ENCODE measurements at regions not wholly inside any gene's neighbourhood (a gene's known extent, or its start where the extent isn't known, plus 50 kb on each side); places are given as distances from the start of the nearest gene placed in this dataset.

DNA sequence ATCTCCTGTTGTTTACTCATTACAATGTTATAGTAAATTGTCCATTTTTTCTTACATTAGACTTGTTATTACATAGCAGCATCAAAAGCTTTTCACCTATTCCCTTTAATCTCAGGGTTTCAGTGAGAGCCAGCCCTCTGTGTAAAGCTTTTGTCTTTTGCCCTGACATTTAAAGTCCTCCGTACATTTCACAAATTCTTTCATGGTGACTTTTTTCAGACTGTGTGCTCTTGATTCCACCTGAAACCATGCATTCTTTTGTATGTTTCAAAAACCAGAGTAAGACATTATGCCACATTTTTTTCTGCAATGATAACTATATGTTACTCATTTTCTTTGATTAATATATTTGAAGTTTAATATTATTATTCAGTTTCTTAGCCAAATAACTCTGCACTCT is 781.4 kb upstream of the ROBO1 start:
- no peak overlapping the region for H3K4me3 ChIP-seq
- no peak for DNase-seq

DNA sequence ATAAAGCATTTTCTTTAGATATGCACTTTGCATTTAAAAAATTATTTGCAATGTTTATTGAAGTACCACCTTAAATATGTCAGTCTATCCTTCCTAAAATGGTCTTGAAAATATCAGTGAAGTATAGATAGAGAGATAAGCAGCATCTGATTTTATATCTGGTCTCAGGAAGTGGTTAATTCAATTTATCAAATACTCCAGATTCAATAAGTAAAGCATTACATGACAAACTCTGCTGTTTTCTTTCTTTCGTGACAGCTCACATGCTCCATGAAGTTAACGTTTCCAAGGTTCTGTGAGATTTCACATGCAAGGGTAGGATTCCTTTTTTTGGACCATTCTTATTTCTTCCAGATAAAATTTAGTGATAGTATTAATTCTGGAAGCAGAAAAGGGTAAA is 775.4 kb upstream of the ROBO1 start:
- no peaks in the 10 kb centered on the region for H3K36me3 ChIP-seq
- intact Hi-C loops (cut with DNase I), result no loop called here
- DNase-seq, result no peak
- no peak overlapping the region for H3K4me3 ChIP-seq
- H3K9me3 ChIP-seq, result no peaks in the 10 kb centered on the region
- H3K27me3 ChIP-seq, result no peaks in the 10 kb centered on the region
- TF ChIP-seq POLR2A (IDR thresholded peaks at IDR 0.05) (no peak), EP300 (IDR thresholded peaks at IDR 0.05) (no peak)
- TF ChIP-seq, protein P1, sequence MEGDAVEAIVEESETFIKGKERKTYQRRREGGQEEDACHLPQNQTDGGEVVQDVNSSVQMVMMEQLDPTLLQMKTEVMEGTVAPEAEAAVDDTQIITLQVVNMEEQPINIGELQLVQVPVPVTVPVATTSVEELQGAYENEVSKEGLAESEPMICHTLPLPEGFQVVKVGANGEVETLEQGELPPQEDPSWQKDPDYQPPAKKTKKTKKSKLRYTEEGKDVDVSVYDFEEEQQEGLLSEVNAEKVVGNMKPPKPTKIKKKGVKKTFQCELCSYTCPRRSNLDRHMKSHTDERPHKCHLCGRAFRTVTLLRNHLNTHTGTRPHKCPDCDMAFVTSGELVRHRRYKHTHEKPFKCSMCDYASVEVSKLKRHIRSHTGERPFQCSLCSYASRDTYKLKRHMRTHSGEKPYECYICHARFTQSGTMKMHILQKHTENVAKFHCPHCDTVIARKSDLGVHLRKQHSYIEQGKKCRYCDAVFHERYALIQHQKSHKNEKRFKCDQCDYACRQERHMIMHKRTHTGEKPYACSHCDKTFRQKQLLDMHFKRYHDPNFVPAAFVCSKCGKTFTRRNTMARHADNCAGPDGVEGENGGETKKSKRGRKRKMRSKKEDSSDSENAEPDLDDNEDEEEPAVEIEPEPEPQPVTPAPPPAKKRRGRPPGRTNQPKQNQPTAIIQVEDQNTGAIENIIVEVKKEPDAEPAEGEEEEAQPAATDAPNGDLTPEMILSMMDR (IDR thresholded peaks at IDR 0.05), result no peak
- WGBS, 3 donors, result 68 to 77% (median 76%) methylated on average over 2 of the region's 2 CpGs
- H3K4me1 ChIP-seq (ENCODE audit: insufficient read depth), result no peaks in the 10 kb centered on the region
- no peak overlapping the region for H3K27ac ChIP-seq

More for the DNA sequence above, 781.4 kb upstream of the ROBO1 start:
- H3K27me3 ChIP-seq, result no peaks in the 10 kb centered on the region
- no peaks in the 10 kb centered on the region for H3K4me1 ChIP-seq (ENCODE audit: insufficient read depth)
- H3K9me3 ChIP-seq, result no peaks in the 10 kb centered on the region
- intact Hi-C loops (cut with DNase I), result no loop called here
- H3K27ac ChIP-seq, result no peak overlapping the region
- TF ChIP-seq EP300 (IDR thresholded peaks at IDR 0.05) (no peak), POLR2A (IDR thresholded peaks at IDR 0.05) (no peak)
- TF ChIP-seq, protein P1 (IDR thresholded peaks at IDR 0.05), result no peak
- 74 to 82% (median 79%) methylated on average over 1 of the region's 1 CpG for WGBS, 3 donors
- H3K36me3 ChIP-seq, result no peaks in the 10 kb centered on the region

DNA sequence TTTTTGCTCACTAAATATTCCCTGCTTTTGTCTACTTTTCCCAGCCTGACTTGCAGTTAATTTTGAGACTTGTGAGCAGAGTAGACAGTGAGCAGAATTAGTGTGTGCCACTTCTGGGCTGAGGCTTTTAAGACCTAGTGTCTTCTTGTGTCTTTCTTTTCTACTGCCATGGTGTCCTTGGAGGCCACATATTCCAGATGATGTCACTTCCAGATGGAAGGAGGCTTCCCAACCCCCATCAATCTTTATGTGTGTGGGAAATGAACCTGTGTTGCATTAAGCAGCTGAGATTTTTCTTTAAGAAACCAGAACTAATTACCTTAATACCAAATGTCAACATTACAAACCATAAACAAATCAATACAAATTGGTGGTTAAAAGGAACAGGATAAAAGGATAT is 774.7 kb upstream of the ROBO1 start:
- H3K4me3 ChIP-seq, result no peak overlapping the region
- H3K4me1 ChIP-seq (ENCODE audit: insufficient read depth), result no peaks in the 10 kb centered on the region
- TF ChIP-seq EP300 (IDR thresholded peaks at IDR 0.05), result no peak
- TF ChIP-seq, protein P1 (IDR thresholded peaks at IDR 0.05), result no peak
- TF ChIP-seq POLR2A (IDR thresholded peaks at IDR 0.05), result no peak
- H3K27ac ChIP-seq, result no peak overlapping the region
- intact Hi-C loops (cut with DNase I), result no loop called here
- H3K9me3 ChIP-seq, result no peaks in the 10 kb centered on the region
- no peak for DNase-seq
- H3K36me3 ChIP-seq, result no peaks in the 10 kb centered on the region
- H3K27me3 ChIP-seq, result no peaks in the 10 kb centered on the region

DNA sequence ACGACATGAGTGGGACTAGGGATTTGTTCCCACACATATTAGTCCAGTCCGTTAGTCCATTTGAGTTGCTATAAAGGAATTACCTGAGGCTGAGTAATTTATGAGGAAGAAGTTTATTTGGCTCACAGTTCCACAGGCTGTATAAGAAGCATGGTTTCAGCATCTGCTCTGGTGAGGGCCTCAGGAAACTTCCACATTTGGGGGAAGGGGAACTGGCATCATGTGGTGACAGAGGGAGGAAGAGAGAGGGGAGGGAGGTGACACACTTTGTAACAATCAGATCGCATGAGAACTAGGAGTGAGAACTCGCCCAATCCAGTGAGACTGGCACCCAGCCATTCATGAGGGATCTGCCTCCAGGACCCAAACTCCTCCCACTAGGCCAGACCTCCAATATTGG is 769.9 kb upstream of the ROBO1 start:
- no peak for TF ChIP-seq EP300 (IDR thresholded peaks at IDR 0.05)
- TF ChIP-seq POLR2A (IDR thresholded peaks at IDR 0.05), result no peak
- TF ChIP-seq, protein P1 (IDR thresholded peaks at IDR 0.05), result no peak
- WGBS, 3 donors, result 84 to 87% (median 86%) methylated on average over 4 of the region's 4 CpGs
- Histone ChIP-seq H3K4me3 (no peak overlapping the region), H3K27me3 (no peaks in the 10 kb centered on the region), H3K36me3 (no peaks in the 10 kb centered on the region), H3K4me1 (ENCODE audit: insufficient read depth) (no peaks in the 10 kb centered on the region), H3K9me3 (no peaks in the 10 kb centered on the region), H3K27ac (no peak overlapping the region)
- no peak for DNase-seq
- intact Hi-C loops (cut with DNase I), result no loop called here

DNA sequence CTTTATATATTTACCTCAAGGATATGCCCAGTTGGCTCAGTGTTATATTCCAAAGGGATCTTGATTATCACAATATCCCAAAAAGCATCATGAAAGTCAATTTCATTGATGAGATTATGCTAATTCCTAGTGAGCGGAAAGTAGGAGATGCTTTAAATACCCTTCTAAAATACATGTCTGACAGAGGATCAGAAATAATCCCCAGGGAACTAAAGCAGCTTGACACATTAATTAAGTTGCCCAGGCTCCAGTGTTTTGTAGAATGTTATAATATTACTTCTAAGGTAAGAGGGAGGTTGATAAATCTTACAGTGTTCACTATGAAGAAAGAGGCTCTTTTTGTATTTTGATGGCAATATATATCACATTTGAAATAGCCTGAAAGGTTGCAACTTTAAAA is 767.5 kb upstream of the ROBO1 start:
- Histone ChIP-seq H3K27ac (no peak overlapping the region), H3K4me1 (ENCODE audit: insufficient read depth) (no peaks in the 10 kb centered on the region), H3K36me3 (no peaks in the 10 kb centered on the region), H3K27me3 (peaks cover 5% of the 10 kb centered on the region), H3K4me3 (no peak overlapping the region), H3K9me3 (no peaks in the 10 kb centered on the region)
- 94 to 97% (median 94%) methylated on average over 1 of the region's 1 CpG for WGBS, 3 donors
- intact Hi-C loops (cut with DNase I), result no loop called here
- TF ChIP-seq, protein P1 (IDR thresholded peaks at IDR 0.05), result no peak
- TF ChIP-seq EP300 (IDR thresholded peaks at IDR 0.05), result no peak
- no peak for TF ChIP-seq POLR2A (IDR thresholded peaks at IDR 0.05)
- DNase-seq, result no peak

Data from ovary (tissue), 7 donors.